Body of pancreas (tissue), 4 donors: ENCODE measurements at regions not wholly inside any gene's neighbourhood (a gene's known extent, or its start where the extent isn't known, plus 50 kb on each side); places are given as distances from the start of the nearest gene placed in this dataset.

ENCODE experiments used
- ATAC-seq: fragments of 150-250 bp; one replicate; pipeline ENCODE4 v1.9.1; 2016
- DNase-seq, 4 donors: peaks; one replicate each; pipeline ENCODE4 v3.0.0-alpha.2; 2019
- H3K27ac ChIP-seq, 4 donors: fragments of 200-600 bp; sonication (generic); 1 replicate in 3 of 4; 2 replicates in 1 of 4; pipeline versions ENCODE4 v1.5.1 to v1.6.1; 2016 to 2019; ENCODE audit warnings: mild to moderate bottlenecking in 1 of 4, mixed read lengths in 1 of 4, moderate library complexity in 1 of 4
- H3K27me3 ChIP-seq, 2 donors: fragments of 200-600 bp; sonication (generic); one replicate each; pipeline ENCODE4 v1.6.0; 2016; ENCODE audit warnings: mild to moderate bottlenecking in 1 of 2
- H3K36me3 ChIP-seq, 2 donors: fragments of 200-600 bp; sonication (generic); replicated peaks in 1 of 2; 2 replicates each; pipeline ENCODE4 v1.5.1; 2016; ENCODE audit warnings: low read depth in 2 of 2; ENCODE audit not compliant: insufficient read depth in 1 of 2
- H3K4me1 ChIP-seq: fragments of 200-600 bp; sonication (generic); one replicate; pipeline ENCODE4 v1.6.0; 2016
- H3K4me3 ChIP-seq, 2 donors: fragments of 200-600 bp; sonication (generic); 1 replicate in 1 of 2; 2 replicates in 1 of 2; pipeline ENCODE4 v1.5.1; 2016 to 2019
- H3K9me3 ChIP-seq, 3 donors: fragments of 200-600 bp; sonication (generic); 1 replicate in 2 of 3; 2 replicates in 1 of 3; pipeline ENCODE4 v1.5.1; 2016
- CTCF ChIP-seq, 7 experiments: fragments of 450-650 bp in 4 of 7; fragments of 200-600 bp in 3 of 7; sonication (generic) in 3 of 7; IDR thresholded peaks; one replicate each; pipeline ENCODE4 v1.5.1; 2016 to 2019; ENCODE audit warnings: antibody characterized with exemption in 7 of 7
- POLR2A ChIP-seq, 3 donors: fragments of 450-650 bp; IDR thresholded peaks; one replicate each; pipeline ENCODE4 v1.6.1; 2016; ENCODE audit warnings: antibody characterized with exemption in 3 of 3, mild to moderate bottlenecking in 2 of 3
- WGBS, 2 donors: methylation state at CpG; one replicate each; pipeline ENCODE4 v1.1.5; 2017; 5-methylcytosine and 5-hydroxymethylcytosine counted together
- intact Hi-C: fragments of 100-400 bp; cut with DNase I; formaldehyde crosslinking; loops from one replicate; pipeline ENCODE4 v1.15.1; 2023

DNA sequence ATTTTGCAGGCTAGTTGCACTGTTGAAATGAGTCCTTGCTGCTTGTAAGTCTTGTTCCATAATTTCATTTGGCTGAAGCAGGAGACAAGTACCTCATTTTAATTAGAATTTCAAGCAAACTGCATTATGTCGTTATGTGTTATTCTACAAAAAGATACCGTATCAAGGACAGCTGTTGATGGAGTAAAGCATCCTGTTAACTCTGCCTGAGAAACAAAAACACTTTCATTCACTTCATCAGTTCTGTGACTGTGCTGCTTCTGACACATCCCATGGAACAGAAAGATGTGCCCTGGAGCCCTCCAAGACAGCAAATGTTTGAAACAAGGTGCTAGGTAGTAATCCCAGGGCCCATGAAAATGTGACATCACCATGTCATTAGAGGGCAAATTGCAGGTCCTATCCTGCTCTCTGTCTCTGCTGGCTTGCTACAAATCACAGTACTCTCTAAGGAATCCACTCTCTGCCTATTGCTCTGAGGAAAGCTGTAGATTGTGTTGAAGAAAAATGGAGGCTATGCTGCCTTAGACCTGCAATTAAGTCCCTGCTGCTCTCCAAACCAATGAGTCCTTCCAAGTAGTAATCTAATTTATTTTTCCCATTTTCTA, 209.7 kb upstream of the PARD3B start:
- ATAC-seq, result no peak
- 83 to 90% methylated on average over 2 of the region's 2 CpGs for WGBS, 2 donors
- intact Hi-C loops, result no loop called here
- no peak overlapping the region for H3K27ac ChIP-seq
- no peaks in the 10 kb centered on the region for H3K4me1 ChIP-seq
- no peak for TF ChIP-seq POLR2A (IDR thresholded peaks at IDR 0.05)
- TF ChIP-seq CTCF (IDR thresholded peaks at IDR 0.05), result no peak
- H3K36me3 ChIP-seq, result no peaks in the 10 kb centered on the region
- H3K9me3 ChIP-seq, result no peaks in the 10 kb centered on the region
- H3K27me3 ChIP-seq, result no peaks in the 10 kb centered on the region
- H3K4me3 ChIP-seq, result no peak overlapping the region
- DNase-seq, result no peak

- TF ChIP-seq CTCF (IDR thresholded peaks at IDR 0.05), result no peak
- TF ChIP-seq POLR2A (IDR thresholded peaks at IDR 0.05), result no peak
- ATAC-seq (no peak), DNase-seq (no peak)
- 33 to 37% methylated on average over 3 of the region's 3 CpGs for WGBS, 2 donors
- H3K4me3 ChIP-seq, result no peak overlapping the region
- no peaks in the 10 kb centered on the region for H3K9me3 ChIP-seq
- no peaks in the 10 kb centered on the region for H3K36me3 ChIP-seq
- H3K4me1 ChIP-seq, result no peaks in the 10 kb centered on the region
- intact Hi-C loops, result no loop called here
- no peaks in the 10 kb centered on the region for H3K27me3 ChIP-seq
- no peak overlapping the region for H3K27ac ChIP-seq
Observed at GRCh38 chr2:204336153-204336744, 209.0 kb upstream of the PARD3B start.

DNA sequence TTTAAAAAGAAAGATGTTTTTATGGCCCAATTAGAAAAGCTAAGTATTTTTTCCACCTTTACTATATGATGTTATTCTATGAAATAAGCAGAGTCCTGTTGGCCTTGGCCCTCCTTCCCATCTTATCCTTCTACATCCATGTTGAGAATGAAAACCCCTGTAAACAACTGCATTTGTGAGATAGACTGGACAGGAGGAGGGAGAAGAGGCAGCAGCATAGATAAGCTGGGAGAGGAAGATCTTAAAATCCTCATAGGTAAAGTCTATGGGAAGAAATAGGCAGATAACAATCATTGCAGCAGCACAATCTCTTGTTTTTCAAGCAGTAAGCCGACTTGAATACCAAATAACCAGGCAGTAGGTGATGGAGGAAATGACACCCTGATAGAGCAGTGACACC, 207.6 kb upstream of the PARD3B start:
- no peak overlapping the region for H3K27ac ChIP-seq
- intact Hi-C loops, result no loop called here
- H3K9me3 ChIP-seq, result no peaks in the 10 kb centered on the region
- WGBS, 2 donors, result 74 to 88% methylated on average over 1 of the region's 1 CpG
- no peaks in the 10 kb centered on the region for H3K4me1 ChIP-seq
- H3K4me3 ChIP-seq, result no peak overlapping the region
- no peak for DNase-seq
- no peak for TF ChIP-seq CTCF (IDR thresholded peaks at IDR 0.05)
- TF ChIP-seq POLR2A (IDR thresholded peaks at IDR 0.05), result no peak
- no peaks in the 10 kb centered on the region for H3K27me3 ChIP-seq
- ATAC-seq, result no peak
- H3K36me3 ChIP-seq, result no peaks in the 10 kb centered on the region

- ATAC-seq, result no peak
- H3K4me3 ChIP-seq, result no peak overlapping the region
- no peaks in the 10 kb centered on the region for H3K9me3 ChIP-seq
- H3K4me1 ChIP-seq, result peaks cover 4% of the 10 kb centered on the region
- H3K27ac ChIP-seq, result no peak overlapping the region
- no peak for DNase-seq
- intact Hi-C loops, result no loop called here
- H3K36me3 ChIP-seq, result no peaks in the 10 kb centered on the region
- no peaks in the 10 kb centered on the region for H3K27me3 ChIP-seq
- TF ChIP-seq POLR2A (IDR thresholded peaks at IDR 0.05), result no peak
- no peak for TF ChIP-seq CTCF (IDR thresholded peaks at IDR 0.05)
- WGBS, 2 donors, result 79 to 80% methylated on average over 3 of the region's 3 CpGs
Observed at GRCh38 chr2:204339212-204339715, 206.0 kb upstream of the PARD3B start.

GRCh38 chr2:204340511-204340910, 204.8 kb upstream of the PARD3B start:
- 85 to 89% methylated on average over 6 of the region's 6 CpGs for WGBS, 2 donors
- Histone ChIP-seq H3K36me3 (no peaks in the 10 kb centered on the region), H3K27me3 (no peaks in the 10 kb centered on the region), H3K4me1 (peaks cover 4% of the 10 kb centered on the region), H3K27ac (no peak overlapping the region), H3K9me3 (no peaks in the 10 kb centered on the region), H3K4me3 (no peak overlapping the region)
- DNase-seq (no peak), ATAC-seq (no peak)
- intact Hi-C loops, result no loop called here
- TF ChIP-seq CTCF (IDR thresholded peaks at IDR 0.05), result no peak
- TF ChIP-seq POLR2A (IDR thresholded peaks at IDR 0.05), result no peak
